Kidney (tissue), 13 donors: ENCODE measurements at regions not wholly inside any gene's neighbourhood (a gene's known extent, or its start where the extent isn't known, plus 50 kb on each side); places are given as distances from the start of the nearest gene placed in this dataset.

Experiments used
- DNase-seq, 5 donors: peaks; one replicate each; pipeline ENCODE4 v3.0.0-alpha.2; 2013 to 2020
- FAIRE-seq: peaks from 2 replicates; lab custom pipeline; 2012; peaks lifted over from hg19 to GRCh38; lab: Jason Lieb, UNC
- H3K27ac ChIP-seq, 2 donors: one replicate each; pipeline ENCODE4 v1.7.0; 2013; ENCODE audit warnings: low read depth in 2 of 2, low read length in 2 of 2, inconsistent platforms in 1 of 2
- H3K27me3 ChIP-seq: one replicate; pipeline ENCODE4 v1.7.1; 2013; ENCODE audit warnings: low read length, inconsistent platforms; ENCODE audit not compliant: control insufficient read depth, insufficient read depth
- H3K36me3 ChIP-seq, 3 donors: one replicate each; pipeline versions ENCODE4 v1.7.0 to v1.7.1; 2013; ENCODE audit warnings: low read length in 3 of 3, control low read depth in 1 of 3, inconsistent platforms in 1 of 3; ENCODE audit not compliant: insufficient read depth in 3 of 3, control insufficient read depth in 2 of 3
- H3K4me1 ChIP-seq, 3 donors: one replicate each; pipeline versions ENCODE4 v1.7.0 to v1.7.1; 2013; ENCODE audit warnings: low read length in 3 of 3, inconsistent platforms in 1 of 3, low read depth in 1 of 3; ENCODE audit not compliant: control insufficient read depth in 2 of 3, insufficient read depth in 2 of 3
- H3K4me3 ChIP-seq, 3 donors: one replicate each; pipeline versions ENCODE4 v1.7.0 to v1.8.1; 2013; ENCODE audit warnings: low read length in 3 of 3, control low read depth in 1 of 3, inconsistent platforms in 1 of 3
- H3K9ac ChIP-seq, 3 donors: one replicate each; pipeline versions ENCODE4 v1.7.0 to v1.7.1; 2013; ENCODE audit warnings: low read length in 3 of 3, control low read depth in 1 of 3, inconsistent platforms in 1 of 3
- H3K9me3 ChIP-seq, 3 donors: one replicate each; pipeline versions ENCODE4 v1.7.0 to v1.7.1; 2013; ENCODE audit warnings: low read length in 3 of 3, control low read depth in 1 of 3, inconsistent platforms in 1 of 3; ENCODE audit not compliant: control insufficient read depth in 2 of 3, insufficient read depth in 1 of 3
- CTCF ChIP-seq: IDR thresholded peaks from 3 replicates; pipeline ENCODE4 v1.5.1; 2012; ENCODE audit warnings: mild to moderate bottlenecking, moderate library complexity, borderline replicate concordance; ENCODE audit not compliant: insufficient read depth; ENCODE audit errors: extremely low read depth
- intact Hi-C: fragments of 100-400 bp; cut with DNase I; formaldehyde crosslinking; loops from one replicate; pipeline ENCODE4 v1.11.1; 2022
- donor health status: control.
- donor health status: control.
- donor health status: control.
- donor health status: control.
- donor health status: control.
- donor health status: DM: yes; HTN: yes; CAD: no.
- donor health status: Normal renal cell carcinoma (clear cell type).

- DNase-seq = no peak
- Histone ChIP-seq H3K9ac (no peak overlapping the region), H3K4me3 (no peak overlapping the region), H3K36me3 (no peaks in the 10 kb centered on the region), H3K4me1 (no peaks in the 10 kb centered on the region), H3K27ac (no peak overlapping the region), H3K9me3 (peaks cover 0 to 3% (median 0%) of the 10 kb centered on the region in 3 donors), H3K27me3 (no peaks in the 10 kb centered on the region)
- no peak for FAIRE-seq
- intact Hi-C loops = no loop called here
- no peak for TF ChIP-seq CTCF
Observed at GRCh38 chr10:28733245-28733644, 55.9 kb downstream of the BAMBI start.

GRCh38 chr10:28733647-28734046 is 56.3 kb downstream of the BAMBI start:
- FAIRE-seq (no peak), DNase-seq (no peak)
- Histone ChIP-seq H3K4me3 (no peak overlapping the region), H3K27me3 (no peaks in the 10 kb centered on the region), H3K9ac (no peak overlapping the region), H3K36me3 (no peaks in the 10 kb centered on the region), H3K9me3 (peaks cover 0 to 3% (median 0%) of the 10 kb centered on the region in 3 donors), H3K27ac (no peak overlapping the region), H3K4me1 (no peaks in the 10 kb centered on the region)
- intact Hi-C loops = no loop called here
- no peak for TF ChIP-seq CTCF

DNA sequence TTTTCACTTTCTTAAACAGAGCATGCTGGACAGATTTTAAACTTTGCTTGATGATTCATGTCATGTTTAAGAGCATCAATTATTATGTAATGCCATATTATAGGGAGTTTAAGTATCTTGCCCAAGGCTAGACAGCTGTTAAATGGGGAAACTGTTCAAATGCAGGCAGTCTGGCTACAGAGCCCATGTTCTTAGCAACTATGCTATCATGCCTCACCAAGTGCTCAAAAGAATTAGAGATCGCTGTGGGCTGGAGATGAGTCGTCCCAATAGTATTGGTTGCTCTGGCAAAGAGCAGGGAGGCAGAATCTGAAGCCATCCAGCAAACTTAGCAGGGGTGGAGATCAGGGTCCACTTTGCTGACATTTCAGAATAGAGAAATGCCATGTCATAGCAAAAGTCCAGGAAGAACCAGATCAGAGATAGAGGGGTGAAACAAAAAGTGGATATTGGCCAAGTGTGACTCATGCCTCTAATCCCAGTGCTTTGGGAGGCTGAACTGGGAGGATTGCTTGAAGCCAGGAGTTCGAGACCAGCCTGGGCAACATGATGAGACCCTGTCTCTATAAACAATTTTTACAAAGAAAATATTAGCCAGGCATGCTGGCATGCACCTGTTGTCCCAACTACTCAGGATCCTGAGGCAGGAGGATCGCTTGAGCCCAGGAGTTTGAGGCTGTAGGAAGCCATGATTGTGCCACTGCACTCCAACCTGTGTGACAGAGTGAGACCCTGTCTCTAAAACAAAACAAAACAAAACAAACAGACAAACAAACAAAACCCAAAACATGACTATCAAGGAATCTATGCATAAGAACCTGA is 57.8 kb downstream of the BAMBI start:
- no peak for DNase-seq
- intact Hi-C loops = no loop called here
- Histone ChIP-seq H3K27ac (no peak overlapping the region), H3K27me3 (no peaks in the 10 kb centered on the region), H3K4me3 (no peak overlapping the region), H3K9ac (no peak overlapping the region), H3K4me1 (no peaks in the 10 kb centered on the region), H3K9me3 (peaks cover 0 to 3% (median 0%) of the 10 kb centered on the region in 3 donors), H3K36me3 (no peaks in the 10 kb centered on the region)
- no peak for FAIRE-seq
- TF ChIP-seq CTCF = no peak
